Heart left ventricle (tissue), 13 donors: ENCODE measurements at regions not wholly inside any gene's neighbourhood (a gene's known extent, or its start where the extent isn't known, plus 50 kb on each side); places are given as distances from the start of the nearest gene placed in this dataset.

Source experiments
- POLR2A ChIP-seq, 2 donors: fragments of 450-650 bp; IDR thresholded peaks; one replicate each; pipeline ENCODE4 v1.6.1; 2017; ENCODE audit warnings: antibody characterized with exemption in 2 of 2, mild to moderate bottlenecking in 2 of 2, moderate library complexity in 2 of 2
- TF ChIP-seq, protein P1 (sequence below), 12 donors: fragments of 200-600 bp; sonication (generic) in 4 of 12; IDR thresholded peaks; one replicate each; pipeline versions ENCODE4 v1.5.0 to v1.8.0; 2018 to 2022; ENCODE audit warnings: antibody characterized with exemption in 12 of 12, mild to moderate bottlenecking in 5 of 12
- donor health status: ischemic (EF 13 %, LVEDD 7.1; RV severe dilation, severe dysfunction).
- donor health status: DM: no; HTN: yes; CAD: no.
- donor health status: DM: no; HTN: no; CAD: no.
- donor health status: ischemic (EF 25% LVEDD 6.9; RV normal size, moderate dysfunction).
- donor health status: ischemic (EF 25% LVEDD 5.7; RV mildly dilated, moderate dysfunction).
- donor health status: ischemic (EF 35%, LVEDD 5.7; RV mildly dilated, moderate dysfunction).
- donor health status: nonischemic (EF 11% LVEDD 7.7; RV severe dilation, severe dysfunction).
- donor health status: DM: yes; HTN: yes; CAD: no.
- donor health status: PGD.
- donor health status: ischemic (EF 29% LVEDD 5.4; RV normal size, mild dysfunction).
- donor health status: nonischemic (EF 23%, LVEDD 6.1; RV moderate dilation, normal function).

DNA sequence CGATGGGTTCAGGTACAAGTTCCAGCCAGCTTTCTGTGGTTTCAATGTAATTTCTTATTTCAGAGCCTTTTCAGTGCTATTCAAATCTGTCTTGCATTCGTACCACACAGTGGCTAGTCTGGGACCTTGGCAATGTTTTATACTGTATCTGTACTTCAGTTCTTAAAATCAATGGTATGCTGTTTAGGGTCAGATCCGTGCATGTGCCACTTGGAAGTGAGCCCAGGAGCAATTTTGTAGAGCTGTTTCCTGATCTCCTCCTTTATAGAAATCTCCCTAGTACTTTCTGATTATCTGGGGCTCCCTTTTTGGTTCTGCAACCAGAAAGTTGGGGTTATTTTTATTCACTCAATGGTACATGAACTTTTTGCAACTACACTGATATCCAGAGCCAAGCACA lies 59.5 kb upstream of the NDUFB4 start:
- TF ChIP-seq, protein P1, sequence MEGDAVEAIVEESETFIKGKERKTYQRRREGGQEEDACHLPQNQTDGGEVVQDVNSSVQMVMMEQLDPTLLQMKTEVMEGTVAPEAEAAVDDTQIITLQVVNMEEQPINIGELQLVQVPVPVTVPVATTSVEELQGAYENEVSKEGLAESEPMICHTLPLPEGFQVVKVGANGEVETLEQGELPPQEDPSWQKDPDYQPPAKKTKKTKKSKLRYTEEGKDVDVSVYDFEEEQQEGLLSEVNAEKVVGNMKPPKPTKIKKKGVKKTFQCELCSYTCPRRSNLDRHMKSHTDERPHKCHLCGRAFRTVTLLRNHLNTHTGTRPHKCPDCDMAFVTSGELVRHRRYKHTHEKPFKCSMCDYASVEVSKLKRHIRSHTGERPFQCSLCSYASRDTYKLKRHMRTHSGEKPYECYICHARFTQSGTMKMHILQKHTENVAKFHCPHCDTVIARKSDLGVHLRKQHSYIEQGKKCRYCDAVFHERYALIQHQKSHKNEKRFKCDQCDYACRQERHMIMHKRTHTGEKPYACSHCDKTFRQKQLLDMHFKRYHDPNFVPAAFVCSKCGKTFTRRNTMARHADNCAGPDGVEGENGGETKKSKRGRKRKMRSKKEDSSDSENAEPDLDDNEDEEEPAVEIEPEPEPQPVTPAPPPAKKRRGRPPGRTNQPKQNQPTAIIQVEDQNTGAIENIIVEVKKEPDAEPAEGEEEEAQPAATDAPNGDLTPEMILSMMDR (IDR thresholded peaks at IDR 0.05): no peak
- no peak for TF ChIP-seq POLR2A (IDR thresholded peaks at IDR 0.05)
